ENCODE measurements at regions not wholly inside any gene's neighbourhood (a gene's known extent, or its start where the extent isn't known, plus 50 kb on each side); places are given as distances from the start of the nearest gene placed in this dataset.

- no peak overlapping the region for H3K4me3 ChIP-seq (ENCODE audit: low read length)
- no peaks in the 10 kb centered on the region for H3K9me3 ChIP-seq (replicated peaks; ENCODE audit: low read length)
- no peak overlapping the region for H3K9ac ChIP-seq (ENCODE audit: low read depth, low read length)
- H3K4me2 ChIP-seq (ENCODE audit: low read length): no peak overlapping the region
- peaks cover 42% of the 10 kb centered on the region for H3K27me3 ChIP-seq (ENCODE audit: control insufficient read depth, insufficient read depth, low read length)
- peaks cover 5% of the 10 kb centered on the region for H3K4me1 ChIP-seq (ENCODE audit: control insufficient read depth, insufficient read depth, low read length)
- no peaks in the 10 kb centered on the region for H3K36me3 ChIP-seq (ENCODE audit: insufficient read depth, low read length)
These were observed 307.9 kb downstream of the TLE3 start for GRCh38 chr15:69789648-69790393.

GRCh38 chr15:69790632-69791031 lies 307.1 kb downstream of the TLE3 start:
- H3K4me1 ChIP-seq (ENCODE audit: control insufficient read depth, insufficient read depth, low read length): peaks cover 9% of the 10 kb centered on the region
- no peak overlapping the region for H3K4me3 ChIP-seq (ENCODE audit: low read length)
- H3K27me3 ChIP-seq (ENCODE audit: control insufficient read depth, insufficient read depth, low read length): peaks cover 34% of the 10 kb centered on the region
- H3K36me3 ChIP-seq (ENCODE audit: insufficient read depth, low read length): no peaks in the 10 kb centered on the region
- H3K4me2 ChIP-seq (ENCODE audit: low read length): no peak overlapping the region
- no peaks in the 10 kb centered on the region for H3K9me3 ChIP-seq (replicated peaks; ENCODE audit: low read length)
- H3K9ac ChIP-seq (ENCODE audit: low read depth, low read length): no peak overlapping the region

GRCh38 chr15:69792823-69793222 lies 304.9 kb downstream of the TLE3 start:
- peaks cover 9% of the 10 kb centered on the region for H3K4me1 ChIP-seq (ENCODE audit: control insufficient read depth, insufficient read depth, low read length)
- H3K4me2 ChIP-seq (ENCODE audit: low read length): no peak overlapping the region
- H3K9me3 ChIP-seq (replicated peaks; ENCODE audit: low read length): no peaks in the 10 kb centered on the region
- no peak overlapping the region for H3K9ac ChIP-seq (ENCODE audit: low read depth, low read length)
- no peaks in the 10 kb centered on the region for H3K36me3 ChIP-seq (ENCODE audit: insufficient read depth, low read length)
- peaks cover 20% of the 10 kb centered on the region for H3K27me3 ChIP-seq (ENCODE audit: control insufficient read depth, insufficient read depth, low read length)
- no peak overlapping the region for H3K4me3 ChIP-seq (ENCODE audit: low read length)

GRCh38 chr15:69793431-69793780 lies 304.3 kb downstream of the TLE3 start:
- no peaks in the 10 kb centered on the region for H3K36me3 ChIP-seq (ENCODE audit: insufficient read depth, low read length)
- no peak overlapping the region for H3K9ac ChIP-seq (ENCODE audit: low read depth, low read length)
- no peak overlapping the region for H3K4me2 ChIP-seq (ENCODE audit: low read length)
- no peak overlapping the region for H3K4me3 ChIP-seq (ENCODE audit: low read length)
- peaks cover 9% of the 10 kb centered on the region for H3K4me1 ChIP-seq (ENCODE audit: control insufficient read depth, insufficient read depth, low read length)
- H3K9me3 ChIP-seq (replicated peaks; ENCODE audit: low read length): no peaks in the 10 kb centered on the region
- H3K27me3 ChIP-seq (ENCODE audit: control insufficient read depth, insufficient read depth, low read length): peaks cover 21% of the 10 kb centered on the region

- Histone ChIP-seq H3K36me3 (ENCODE audit: insufficient read depth, low read length) (no peaks in the 10 kb centered on the region), H3K4me2 (ENCODE audit: low read length) (no peak overlapping the region), H3K4me3 (ENCODE audit: low read length) (no peak overlapping the region), H3K9me3 (replicated peaks; ENCODE audit: low read length) (no peaks in the 10 kb centered on the region), H3K4me1 (ENCODE audit: control insufficient read depth, insufficient read depth, low read length) (peaks cover 9% of the 10 kb centered on the region), H3K9ac (ENCODE audit: low read depth, low read length) (no peak overlapping the region), H3K27me3 (ENCODE audit: control insufficient read depth, insufficient read depth, low read length) (peaks cover 26% of the 10 kb centered on the region)
These were observed 303.8 kb downstream of the TLE3 start for GRCh38 chr15:69793781-69794451.

- Histone ChIP-seq H3K27me3 (ENCODE audit: control insufficient read depth, insufficient read depth, low read length) (peaks cover 31% of the 10 kb centered on the region), H3K9me3 (replicated peaks; ENCODE audit: low read length) (no peaks in the 10 kb centered on the region), H3K4me1 (ENCODE audit: control insufficient read depth, insufficient read depth, low read length) (peaks cover 9% of the 10 kb centered on the region), H3K36me3 (ENCODE audit: insufficient read depth, low read length) (no peaks in the 10 kb centered on the region), H3K4me2 (ENCODE audit: low read length) (peak overlapping the region; percentile 61), H3K4me3 (ENCODE audit: low read length) (peak overlapping the region; percentile 36), H3K9ac (ENCODE audit: low read depth, low read length) (no peak overlapping the region)
These were observed 302.9 kb downstream of the TLE3 start for GRCh38 chr15:69794645-69795469.

- H3K4me3 ChIP-seq (ENCODE audit: low read length): no peak overlapping the region
- H3K4me2 ChIP-seq (ENCODE audit: low read length): no peak overlapping the region
- peaks cover 34% of the 10 kb centered on the region for H3K27me3 ChIP-seq (ENCODE audit: control insufficient read depth, insufficient read depth, low read length)
- no peak overlapping the region for H3K9ac ChIP-seq (ENCODE audit: low read depth, low read length)
- no peaks in the 10 kb centered on the region for H3K9me3 ChIP-seq (replicated peaks; ENCODE audit: low read length)
- peaks cover 9% of the 10 kb centered on the region for H3K4me1 ChIP-seq (ENCODE audit: control insufficient read depth, insufficient read depth, low read length)
- no peaks in the 10 kb centered on the region for H3K36me3 ChIP-seq (ENCODE audit: insufficient read depth, low read length)
These were observed 302.1 kb downstream of the TLE3 start for GRCh38 chr15:69795601-69796000.

- H3K4me1 ChIP-seq (ENCODE audit: control insufficient read depth, insufficient read depth, low read length): peaks cover 9% of the 10 kb centered on the region
- peaks cover 32% of the 10 kb centered on the region for H3K27me3 ChIP-seq (ENCODE audit: control insufficient read depth, insufficient read depth, low read length)
- H3K4me3 ChIP-seq (ENCODE audit: low read length): no peak overlapping the region
- H3K36me3 ChIP-seq (ENCODE audit: insufficient read depth, low read length): no peaks in the 10 kb centered on the region
- H3K9me3 ChIP-seq (replicated peaks; ENCODE audit: low read length): no peaks in the 10 kb centered on the region
- H3K4me2 ChIP-seq (ENCODE audit: low read length): no peak overlapping the region
- H3K9ac ChIP-seq (ENCODE audit: low read depth, low read length): no peak overlapping the region
These were observed 300.6 kb downstream of the TLE3 start for GRCh38 chr15:69797051-69797595.

GRCh38 chr15:69797615-69798014 lies 300.1 kb downstream of the TLE3 start:
- Histone ChIP-seq H3K9ac (ENCODE audit: low read depth, low read length) (no peak overlapping the region), H3K4me1 (ENCODE audit: control insufficient read depth, insufficient read depth, low read length) (peaks cover 9% of the 10 kb centered on the region), H3K4me3 (ENCODE audit: low read length) (no peak overlapping the region), H3K36me3 (ENCODE audit: insufficient read depth, low read length) (no peaks in the 10 kb centered on the region), H3K9me3 (replicated peaks; ENCODE audit: low read length) (no peaks in the 10 kb centered on the region), H3K4me2 (ENCODE audit: low read length) (no peak overlapping the region), H3K27me3 (ENCODE audit: control insufficient read depth, insufficient read depth, low read length) (peaks cover 32% of the 10 kb centered on the region)

GRCh38 chr15:69798481-69799250 lies 299.1 kb downstream of the TLE3 start:
- Histone ChIP-seq H3K36me3 (ENCODE audit: insufficient read depth, low read length) (no peaks in the 10 kb centered on the region), H3K9me3 (replicated peaks; ENCODE audit: low read length) (no peaks in the 10 kb centered on the region), H3K4me1 (ENCODE audit: control insufficient read depth, insufficient read depth, low read length) (peaks cover 9% of the 10 kb centered on the region), H3K27me3 (ENCODE audit: control insufficient read depth, insufficient read depth, low read length) (peaks cover 34% of the 10 kb centered on the region), H3K4me2 (ENCODE audit: low read length) (no peak overlapping the region), H3K9ac (ENCODE audit: low read depth, low read length) (no peak overlapping the region), H3K4me3 (ENCODE audit: low read length) (no peak overlapping the region)

- Histone ChIP-seq H3K4me1 (ENCODE audit: control insufficient read depth, insufficient read depth, low read length) (no peaks in the 10 kb centered on the region), H3K9me3 (replicated peaks; ENCODE audit: low read length) (no peaks in the 10 kb centered on the region), H3K27me3 (ENCODE audit: control insufficient read depth, insufficient read depth, low read length) (peaks cover 55% of the 10 kb centered on the region), H3K4me2 (ENCODE audit: low read length) (no peak overlapping the region), H3K36me3 (ENCODE audit: insufficient read depth, low read length) (no peaks in the 10 kb centered on the region), H3K9ac (ENCODE audit: low read depth, low read length) (no peak overlapping the region), H3K4me3 (ENCODE audit: low read length) (no peak overlapping the region)
These were observed 296.6 kb downstream of the TLE3 start for GRCh38 chr15:69801144-69801543.
